H1 (cell line): ENCODE measurements at regions not wholly inside any gene's neighbourhood (a gene's known extent, or its start where the extent isn't known, plus 50 kb on each side); places are given as distances from the start of the nearest gene placed in this dataset.

ENCODE experiments used
- CTCF ChIA-PET: fragments of 300-600 bp; sonication (Branson Sonifier 250); formaldehyde crosslinking; loops from one replicate; lab custom pipeline; 2021; ENCODE audit not compliant: partially characterized antibody; lab: Charles Lee
- POLR2A ChIA-PET: fragments of 300-600 bp; sonication (Branson Sonifier 250); formaldehyde crosslinking; loops from one replicate; lab custom pipeline; 2021; ENCODE audit warnings: inconsistent platforms; ENCODE audit not compliant: partially characterized antibody; lab: Charles Lee
- DNase-seq, 2 experiments: peaks; one replicate each; pipeline versions ENCODE4 v3.0.0 to v3.0.0-alpha.2; 2010 to 2022; ENCODE audit warnings: low spot score in 2 of 2, low read depth in 1 of 2, mixed read lengths in 1 of 2
- FAIRE-seq: peaks from 2 replicates; lab custom pipeline; 2011; peaks lifted over from hg19 to GRCh38; lab: Jason Lieb, UNC
- H2AFZ ChIP-seq: 2 replicates; pipeline ENCODE4 v1.8.1; 2012; ENCODE audit warnings: low read length, inconsistent platforms
- H2AK5ac ChIP-seq: 2 replicates; pipeline ENCODE4 v1.6.1; 2013; ENCODE audit warnings: low read depth, low read length
- H2BK120ac ChIP-seq: replicated peaks from 2 replicates; pipeline ENCODE3; 2013; ENCODE audit warnings: low read depth, low read length, inconsistent platforms
- H2BK12ac ChIP-seq: 2 replicates; pipeline ENCODE4 v1.6.1; 2013; ENCODE audit warnings: low read depth, low read length
- H2BK15ac ChIP-seq: 2 replicates; pipeline ENCODE4 v1.6.1; 2013; ENCODE audit warnings: low read length
- H2BK20ac ChIP-seq: 2 replicates; pipeline ENCODE4 v1.6.1; 2013; ENCODE audit warnings: low read length
- H2BK5ac ChIP-seq: 2 replicates; pipeline ENCODE4 v1.6.1; 2013; ENCODE audit warnings: low read depth, low read length
- H3K14ac ChIP-seq: 2 replicates; pipeline ENCODE4 v1.6.1; 2013; ENCODE audit warnings: inconsistent platforms; ENCODE audit not compliant: insufficient read length
- H3K18ac ChIP-seq: 2 replicates; pipeline ENCODE4 v1.6.1; 2013; ENCODE audit warnings: low read length; ENCODE audit errors: extremely low read depth
- H3K23ac ChIP-seq: 2 replicates; pipeline ENCODE4 v1.6.1; 2013; ENCODE audit warnings: inconsistent platforms; ENCODE audit not compliant: insufficient read length
- H3K23me2 ChIP-seq: 2 replicates; pipeline ENCODE4 v1.6.1; 2013; ENCODE audit warnings: low read depth, low read length
- H3K27ac ChIP-seq: 2 replicates; pipeline ENCODE4 v1.6.1; 2011; ENCODE audit warnings: low read depth, low read length, inconsistent platforms
- H3K27me3 ChIP-seq, 4 experiments: replicated peaks in 1 of 4; 1 replicate in 1 of 4; 2 replicates in 3 of 4; pipeline versions ENCODE4 v1.6.1 to v1.8.1; 2011 to 2013; ENCODE audit warnings: low read length in 3 of 4, mild to moderate bottlenecking in 3 of 4, inconsistent platforms in 2 of 4, mixed read lengths in 2 of 4, moderate library complexity in 1 of 4; ENCODE audit not compliant: control insufficient read depth in 3 of 4, insufficient read depth in 3 of 4; ENCODE audit errors: extremely low read depth in 1 of 4
- H3K36me3 ChIP-seq, 4 experiments: 2 replicates each; pipeline versions ENCODE4 v1.6.1 to v1.8.1; 2011 to 2013; ENCODE audit warnings: mild to moderate bottlenecking in 4 of 4, low read length in 3 of 4, moderate library complexity in 2 of 4, control low read depth in 1 of 4, inconsistent platforms in 1 of 4; ENCODE audit not compliant: insufficient read depth in 4 of 4, control insufficient read depth in 2 of 4
- H3K4ac ChIP-seq: replicated peaks from 2 replicates; pipeline ENCODE3; 2013; ENCODE audit warnings: low read length, low read depth, mixed read lengths, inconsistent platforms; ENCODE audit not compliant: insufficient read length
- H3K4me1 ChIP-seq, 4 experiments: replicated peaks in 1 of 4; 1 replicate in 1 of 4; 2 replicates in 3 of 4; pipeline versions ENCODE4 v1.6.1 to v1.8.1; 2011 to 2013; ENCODE audit warnings: low read length in 3 of 4, inconsistent platforms in 2 of 4, mixed read lengths in 1 of 4; ENCODE audit not compliant: insufficient read depth in 4 of 4, control insufficient read depth in 3 of 4
- H3K4me2 ChIP-seq, 2 experiments: 2 replicates each; pipeline versions ENCODE4 v1.6.1 to v1.8.1; 2011 to 2013; ENCODE audit warnings: low read depth in 2 of 2, low read length in 2 of 2, control low read depth in 1 of 2, inconsistent platforms in 1 of 2, mild to moderate bottlenecking in 1 of 2; ENCODE audit not compliant: insufficient read depth in 1 of 2
- H3K4me3 ChIP-seq, 4 experiments: fragments of 200-600, 300-600 bp in 1 of 4; sonication (generic), shearing (Covaris generic), sonication (Bioruptor Twin) in 1 of 4; 2 replicates each; pipeline versions ENCODE4 v1.5.1 to v1.8.1; 2011 to 2016; ENCODE audit warnings: low read length in 4 of 4, low read depth in 3 of 4, control low read depth in 2 of 4, inconsistent platforms in 2 of 4, mild to moderate bottlenecking in 2 of 4, mixed read lengths in 1 of 4, moderate library complexity in 1 of 4; ENCODE audit not compliant: insufficient read depth in 2 of 4; ENCODE audit errors: extremely low read depth in 1 of 4
- H3K56ac ChIP-seq: replicated peaks from 2 replicates; pipeline ENCODE3; 2013; ENCODE audit warnings: low read depth, mild to moderate bottlenecking, mixed read lengths, low read length, inconsistent platforms; ENCODE audit not compliant: insufficient read length
- H3K79me1 ChIP-seq: 2 replicates; pipeline ENCODE4 v1.6.1; 2013; ENCODE audit warnings: low read depth, low read length, control low read depth
- H3K79me2 ChIP-seq, 2 experiments: 2 replicates each; pipeline versions ENCODE4 v1.6.1 to v1.8.1; 2012 to 2013; ENCODE audit warnings: low read length in 2 of 2, mild to moderate bottlenecking in 2 of 2, inconsistent platforms in 1 of 2; ENCODE audit not compliant: insufficient read depth in 2 of 2, control insufficient read depth in 1 of 2
- H3K9ac ChIP-seq, 4 experiments: replicated peaks in 1 of 4; 1 replicate in 1 of 4; 2 replicates in 3 of 4; pipeline versions ENCODE4 v1.6.1 to v1.8.1; 2011 to 2013; ENCODE audit warnings: low read depth in 3 of 4, low read length in 3 of 4, control low read depth in 2 of 4, mild to moderate bottlenecking in 2 of 4, moderate library complexity in 2 of 4, inconsistent platforms in 1 of 4; ENCODE audit errors: extremely low read depth in 1 of 4
- H3K9me3 ChIP-seq, 2 experiments: 2 replicates each; pipeline versions ENCODE4 v1.6.1 to v1.8.1; 2012 to 2013; ENCODE audit warnings: mild to moderate bottlenecking in 2 of 2, moderate library complexity in 2 of 2, control low read depth in 1 of 2, inconsistent platforms in 1 of 2, low read depth in 1 of 2, low read length in 1 of 2, mixed read lengths in 1 of 2; ENCODE audit not compliant: insufficient read depth in 2 of 2
- H4K20me1 ChIP-seq, 2 experiments: replicated peaks in 1 of 2; 2 replicates each; pipeline versions ENCODE3 to v1.8.1; 2011 to 2013; ENCODE audit warnings: inconsistent platforms in 2 of 2, low read length in 2 of 2, mild to moderate bottlenecking in 1 of 2; ENCODE audit not compliant: insufficient read depth in 2 of 2, control insufficient read depth in 1 of 2
- H4K5ac ChIP-seq: 2 replicates; pipeline ENCODE4 v1.6.1; 2013; ENCODE audit warnings: low read length, low read depth, mixed read lengths, inconsistent platforms; ENCODE audit not compliant: insufficient read length
- H4K8ac ChIP-seq: 2 replicates; pipeline ENCODE4 v1.8.0; 2013; ENCODE audit warnings: mild to moderate bottlenecking, moderate library complexity, low read length, inconsistent platforms; ENCODE audit not compliant: insufficient read depth; ENCODE audit errors: extremely low read depth
- H4K91ac ChIP-seq: replicated peaks from 2 replicates; pipeline ENCODE3; 2013; ENCODE audit warnings: low read length, mixed read lengths, inconsistent platforms; ENCODE audit not compliant: insufficient read length
- BCL11A ChIP-seq, 2 experiments: IDR thresholded peaks; one replicate each; pipeline ENCODE4 v1.6.1; 2011; ENCODE audit warnings: low read depth in 2 of 2, low read length in 2 of 2, mild to moderate bottlenecking in 2 of 2
- CBX8 ChIP-seq: fragments of 300-800, 300-1000 bp; sonication (generic); IDR thresholded peaks from 2 replicates; pipeline ENCODE4 v1.7.1; 2016; ENCODE audit warnings: low read depth, low read length, borderline replicate concordance
- CHD1 ChIP-seq: IDR thresholded peaks from 2 replicates; pipeline ENCODE4 v1.6.1; 2012; ENCODE audit warnings: low read depth, low read length, improper control_type of control experiment
- EP300 ChIP-seq, 2 experiments: IDR thresholded peaks; 1 replicate in 1 of 2; 2 replicates in 1 of 2; pipeline ENCODE4 v1.6.1; 2011 to 2012; ENCODE audit warnings: low read depth in 2 of 2, low read length in 2 of 2, mild to moderate bottlenecking in 2 of 2, borderline replicate concordance in 1 of 2, inconsistent platforms in 1 of 2, moderate library complexity in 1 of 2
- EZH2 ChIP-seq: fragments of 200-600 bp; sonication (generic); IDR thresholded peaks from 2 replicates; pipeline ENCODE4 v1.7.1; 2012; ENCODE audit warnings: low read depth, mild to moderate bottlenecking, moderate library complexity, low read length, inconsistent platforms; ENCODE audit not compliant: severe bottlenecking
- GTF2F1 ChIP-seq: IDR thresholded peaks from 2 replicates; pipeline ENCODE4 v1.6.1; 2012; ENCODE audit warnings: low read depth, low read length, improper control_type of control experiment, borderline replicate concordance
- NANOG ChIP-seq: IDR thresholded peaks from 2 replicates; pipeline ENCODE4 v1.6.1; 2011; ENCODE audit warnings: low read length, low read depth, mild to moderate bottlenecking, inconsistent platforms; ENCODE audit not compliant: insufficient read depth, poor library complexity, severe bottlenecking
- POLR2A ChIP-seq, 2 experiments: IDR thresholded peaks; 1 replicate in 1 of 2; 2 replicates in 1 of 2; pipeline ENCODE4 v1.6.1; 2011; ENCODE audit warnings: low read depth in 2 of 2, low read length in 2 of 2, mild to moderate bottlenecking in 2 of 2; ENCODE audit errors: control extremely low read depth in 1 of 2
- POLR2AphosphoS5 ChIP-seq: IDR thresholded peaks from 2 replicates; pipeline ENCODE4 v1.6.1; 2011; ENCODE audit warnings: low read depth, low read length
- POU5F1 ChIP-seq: IDR thresholded peaks from 2 replicates; pipeline ENCODE4 v1.6.1; 2011; ENCODE audit warnings: low read depth, mild to moderate bottlenecking, low read length, moderate library complexity
- RBBP5 ChIP-seq: IDR thresholded peaks from 2 replicates; pipeline ENCODE4 v1.7.1; 2012; ENCODE audit warnings: low read depth, mild to moderate bottlenecking, inconsistent platforms, low read length, moderate library complexity, borderline replicate concordance
- RXRA ChIP-seq: IDR thresholded peaks from 2 replicates; pipeline ENCODE4 v1.6.1; 2011; ENCODE audit warnings: low read depth, mild to moderate bottlenecking, low read length, moderate library complexity; ENCODE audit not compliant: insufficient read depth
- SIX5 ChIP-seq: IDR thresholded peaks from 2 replicates; pipeline ENCODE4 v1.6.1; 2011; ENCODE audit warnings: mild to moderate bottlenecking, low read depth, low read length
- SP1 ChIP-seq: IDR thresholded peaks from 2 replicates; pipeline ENCODE4 v1.6.1; 2011; ENCODE audit warnings: low read depth, low read length
- TBP ChIP-seq: IDR thresholded peaks from 2 replicates; pipeline ENCODE4 v1.6.1; 2011; ENCODE audit warnings: low read depth, low read length, improper control_type of control experiment
- USF2 ChIP-seq: IDR thresholded peaks from 2 replicates; pipeline ENCODE4 v1.6.1; 2011; ENCODE audit warnings: low read length, improper control_type of control experiment

DNA sequence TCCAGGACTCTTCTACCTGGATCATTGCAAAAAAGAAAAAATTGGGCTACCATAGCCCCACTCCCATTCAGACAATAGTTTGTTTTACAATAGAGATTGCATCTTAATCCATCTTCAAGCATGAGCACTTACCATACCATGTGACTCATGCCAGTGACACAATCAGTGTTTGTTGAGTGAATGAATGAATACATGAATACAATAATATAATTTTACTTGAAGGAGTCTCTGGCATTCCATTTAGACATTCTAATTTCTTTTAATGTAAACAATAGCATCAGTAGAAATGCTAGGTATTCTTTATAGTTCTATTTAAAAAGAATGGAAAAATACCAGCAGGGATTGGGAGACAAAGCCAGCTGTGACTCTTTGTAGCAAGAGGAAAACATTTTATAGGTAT lies 141.6 kb upstream of the AKR1E2 start:
- H3K14ac ChIP-seq, result no peak overlapping the region
- H2BK15ac ChIP-seq, result no peak overlapping the region
- no peak overlapping the region for H3K9ac ChIP-seq
- H4K8ac ChIP-seq, result no peak overlapping the region
- no peaks in the 10 kb centered on the region for H3K9me3 ChIP-seq
- no peaks in the 10 kb centered on the region for H3K79me2 ChIP-seq
- CTCF ChIA-PET, result no interaction called here
- H3K36me3 ChIP-seq, result no peaks in the 10 kb centered on the region
- no peaks in the 10 kb centered on the region for H4K20me1 ChIP-seq
- no peaks in the 10 kb centered on the region for H3K27me3 ChIP-seq
- no peak overlapping the region for H3K56ac ChIP-seq
- DNase-seq (no peak), FAIRE-seq (no peak)
- no peak overlapping the region for H2AFZ ChIP-seq
- no peak overlapping the region for H3K18ac ChIP-seq
- H3K79me1 ChIP-seq, result no peaks in the 10 kb centered on the region
- no peak overlapping the region for H4K5ac ChIP-seq
- H2BK20ac ChIP-seq, result no peak overlapping the region
- no peak overlapping the region for H2AK5ac ChIP-seq
- no peak overlapping the region for H3K4me3 ChIP-seq
- no peak overlapping the region for H3K27ac ChIP-seq
- no peak overlapping the region for H3K4ac ChIP-seq
- no peak overlapping the region for H2BK5ac ChIP-seq
- no peaks in the 10 kb centered on the region; the same call in 1 of the 2 replicates for H3K23me2 ChIP-seq
- no peak overlapping the region for H2BK12ac ChIP-seq
- H4K91ac ChIP-seq, result no peak overlapping the region
- no peaks in the 10 kb centered on the region for H3K4me1 ChIP-seq
- H2BK120ac ChIP-seq, result no peak overlapping the region
- H3K4me2 ChIP-seq, result no peak overlapping the region
- no peak overlapping the region for H3K23ac ChIP-seq
- POLR2A ChIA-PET, result no interaction called here
- no peak for TF ChIP-seq RXRA
- TF ChIP-seq GTF2F1, result no peak
- no peak for TF ChIP-seq CBX8
- no peak for TF ChIP-seq POLR2AphosphoS5
- TF ChIP-seq EP300 (IDR thresholded peaks at IDR 0.05; ENCODE audit: borderline replicate concordance in 1 of 2, low read depth in 2 of 2, low read length in 2 of 2), result no peak
- no peak for TF ChIP-seq SIX5
- TF ChIP-seq RBBP5, result no peak
- TF ChIP-seq USF2, result no peak
- TF ChIP-seq CHD1, result no peak
- TF ChIP-seq TBP, result no peak
- TF ChIP-seq POU5F1, result no peak
- no peak for TF ChIP-seq SP1
- no peak for TF ChIP-seq BCL11A (IDR thresholded peaks at IDR 0.05; ENCODE audit: low read depth in 2 of 2, low read length in 2 of 2)
- TF ChIP-seq NANOG, result no peak
- no peak for TF ChIP-seq EZH2
- TF ChIP-seq POLR2A (IDR thresholded peaks at IDR 0.05; ENCODE audit: control extremely low read depth in 1 of 2, low read depth in 2 of 2, low read length in 2 of 2), result no peak
